NK-92 treated with Interleukin-12 subunit alpha and Interleukin-12 subunit beta, amount 100 ng/mL, for 24 hours (cell line): ENCODE measurements at regions not wholly inside any gene's neighbourhood (a gene's known extent, or its start where the extent isn't known, plus 50 kb on each side); places are given as distances from the start of the nearest gene placed in this dataset.
"Not testable (repeated sequence)": the region's sequence is repeated elsewhere in the genome, so short reads cannot be mapped to it uniquely, and the experiment has no call there.

Source experiments
- DNase-seq: peaks from one replicate; lab custom pipeline; 2025; lab: John Stamatoyannopoulos, UW

GRCh38 chr14:22252686-22253085 lies 336.3 kb downstream of the DAD1 start:
- DNase-seq: no peak

GRCh38 chr14:22251090-22251489 lies 337.9 kb downstream of the DAD1 start:
- DNase-seq: no peak

GRCh38 chr14:22249770-22250169 lies 339.3 kb downstream of the DAD1 start:
- no peak for DNase-seq

- DNase-seq: no peak
These were observed 344.9 kb downstream of the DAD1 start for GRCh38 chr14:22243971-22244581.

GRCh38 chr14:22238320-22238719 lies 350.7 kb downstream of the DAD1 start:
- DNase-seq: not testable (repeated sequence)

- no peak for DNase-seq
These were observed 355.6 kb downstream of the DAD1 start for GRCh38 chr14:22233377-22233776.

- DNase-seq: no peak
These were observed 356.1 kb downstream of the DAD1 start for GRCh38 chr14:22232933-22233332.

- no peak for DNase-seq
These were observed 356.5 kb downstream of the DAD1 start for GRCh38 chr14:22232486-22232885.

- DNase-seq: peak; percentile 36
These were observed 358.0 kb downstream of the DAD1 start for GRCh38 chr14:22231018-22231417.

GRCh38 chr14:22230517-22230916 lies 358.5 kb downstream of the DAD1 start:
- no peak for DNase-seq

GRCh38 chr14:22227084-22227483 lies 361.9 kb downstream of the DAD1 start:
- no peak for DNase-seq

- DNase-seq: no peak
These were observed 362.6 kb downstream of the DAD1 start for GRCh38 chr14:22226381-22226780.

- no peak for DNase-seq
These were observed 363.4 kb downstream of the DAD1 start for GRCh38 chr14:22225516-22226140.

- DNase-seq: no peak
These were observed 367.5 kb downstream of the DAD1 start for GRCh38 chr14:22221508-22221907.

GRCh38 chr14:22220427-22220826 lies 368.6 kb downstream of the DAD1 start:
- DNase-seq: no peak

- DNase-seq: no peak
These were observed 370.3 kb downstream of the DAD1 start for GRCh38 chr14:22218728-22219127.

GRCh38 chr14:22213120-22213519 lies 375.9 kb downstream of the DAD1 start:
- DNase-seq: no peak

GRCh38 chr14:22210906-22211305 lies 378.1 kb downstream of the DAD1 start:
- no peak for DNase-seq

GRCh38 chr14:22210026-22210425 lies 379.0 kb downstream of the DAD1 start:
- DNase-seq: no peak

- DNase-seq: no peak
These were observed 386.0 kb downstream of the DAD1 start for GRCh38 chr14:22203036-22203435.

GRCh38 chr14:22202313-22202712 lies 386.7 kb downstream of the DAD1 start:
- no peak for DNase-seq

GRCh38 chr14:22200977-22201605 lies 387.9 kb downstream of the DAD1 start:
- DNase-seq: no peak

- DNase-seq: not testable (repeated sequence)
These were observed 388.9 kb downstream of the DAD1 start for GRCh38 chr14:22200131-22200530.

- no peak for DNase-seq
These were observed 394.4 kb downstream of the DAD1 start for GRCh38 chr14:22194664-22195063.
